Panc1 (cell line): ENCODE measurements at regions not wholly inside any gene's neighbourhood (a gene's known extent, or its start where the extent isn't known, plus 50 kb on each side); places are given as distances from the start of the nearest gene placed in this dataset.

Source experiments
- ATAC-seq: fragments of 200-7000 bp; cut with Tn5 transposase; 2 replicates; pipeline ENCODE4 v1.9.1; 2020; ENCODE audit warnings: mild to moderate bottlenecking, moderate library complexity
- BruUV-seq: library from RNA; stranded (reverse); fragments of 400-500 nt; replicated peaks from 2 replicates; lab custom pipeline; 2021; lab: Mats Ljungman, UMichigan
- CTCF ChIA-PET: fragments of 300-600 bp; sonication (Branson Sonifier 250); formaldehyde crosslinking; loops from one replicate; lab custom pipeline; 2022; ENCODE audit warnings: antibody characterized with exemption; lab: Charles Lee
- POLR2A ChIA-PET: fragments of 300-600 bp; sonication (Branson Sonifier 250); formaldehyde crosslinking; loops from one replicate; lab custom pipeline; 2022; ENCODE audit warnings: antibody characterized with exemption; lab: Charles Lee
- DNase-seq: peaks from one replicate; pipeline ENCODE4 v3.0.0-alpha.2; 2010; ENCODE audit warnings: low read depth, low spot score
- H3K27ac ChIP-seq: 2 replicates; pipeline ENCODE4 v1.5.1; 2011; ENCODE audit warnings: mild to moderate bottlenecking, low read length, inconsistent platforms
- H3K27me3 ChIP-seq: fragments of 200-500 bp; sonication (Bioruptor generic); 2 replicates; pipeline ENCODE4 v1.6.0; 2014; ENCODE audit warnings: low read length, inconsistent platforms; ENCODE audit not compliant: control insufficient read depth, insufficient read depth
- H3K36me3 ChIP-seq: fragments of 200-500 bp; sonication (Bioruptor generic); 2 replicates; pipeline ENCODE4 v1.5.1; 2014; ENCODE audit warnings: inconsistent platforms, mild to moderate bottlenecking, low read length, moderate library complexity; ENCODE audit not compliant: control insufficient read depth, insufficient read depth
- H3K4me1 ChIP-seq: 2 replicates; pipeline ENCODE4 v1.5.1; 2011; ENCODE audit warnings: inconsistent platforms, mild to moderate bottlenecking, low read length, moderate library complexity; ENCODE audit not compliant: control insufficient read depth, insufficient read depth
- H3K4me3 ChIP-seq, 2 experiments: 2 replicates each; pipeline ENCODE4 v1.5.1; 2011 to 2012; ENCODE audit warnings: low read depth in 2 of 2, low read length in 2 of 2, mild to moderate bottlenecking in 2 of 2, inconsistent platforms in 1 of 2, moderate library complexity in 1 of 2
- H3K9me3 ChIP-seq: fragments of 200-500 bp; sonication (Bioruptor generic); 2 replicates; pipeline ENCODE4 v1.5.1; 2014; ENCODE audit warnings: low read depth, mild to moderate bottlenecking, inconsistent platforms, low read length, moderate library complexity; ENCODE audit not compliant: control insufficient read depth, insufficient read depth
- CTCF ChIP-seq: fragments of 450-650 bp; IDR thresholded peaks from 2 replicates; pipeline ENCODE4 v1.5.1; 2017; ENCODE audit warnings: mild to moderate bottlenecking
- POLR2AphosphoS5 ChIP-seq: IDR thresholded peaks from 2 replicates; pipeline ENCODE4 v1.6.1; 2012; ENCODE audit warnings: mild to moderate bottlenecking, low read depth, low read length, moderate library complexity
- REST ChIP-seq, 2 experiments: IDR thresholded peaks; 2 replicates each; pipeline ENCODE4 v1.6.1; 2011 to 2012; ENCODE audit warnings: low read depth in 2 of 2, control low read depth in 1 of 2, low read length in 1 of 2, mild to moderate bottlenecking in 1 of 2, moderate library complexity in 1 of 2; ENCODE audit not compliant: insufficient read depth in 1 of 2
- SIN3A ChIP-seq: IDR thresholded peaks from 2 replicates; pipeline ENCODE4 v1.6.1; 2012; ENCODE audit warnings: low read depth, mild to moderate bottlenecking, low read length, moderate library complexity, borderline replicate concordance; ENCODE audit not compliant: insufficient read depth
- TCF7L2 ChIP-seq: IDR thresholded peaks from 2 replicates; pipeline ENCODE4 v1.6.1; 2011; ENCODE audit warnings: mild to moderate bottlenecking, low read depth, low read length, inconsistent platforms
- in situ Hi-C: cut with HindIII; loops from 2 replicates; pipeline ENCODE4 v1.10.0; 2016; ENCODE audit warnings: low sequenced_read_pairs, low pct_unique_long_range_greater_than_20kb
- intact Hi-C: fragments of 100-400 bp; cut with micrococcal nuclease; formaldehyde crosslinking; loops from one replicate; pipeline ENCODE4 v1.10.0; 2022; ENCODE audit not compliant: unreplicated experiment

- in situ Hi-C loops (no loop called here), intact Hi-C loops (no loop called here)
- ATAC-seq = no peak
- no peaks in the 10 kb centered on the region for H3K36me3 ChIP-seq
- H3K4me1 ChIP-seq = no peaks in the 10 kb centered on the region
- BruUV-seq = no TSS peak
- H3K9me3 ChIP-seq = no peaks in the 10 kb centered on the region
- no peaks in the 10 kb centered on the region for H3K27me3 ChIP-seq
- POLR2A ChIA-PET = no interaction called here
- DNase-seq = no peak
- no peak overlapping the region for H3K4me3 ChIP-seq
- CTCF ChIA-PET = no interaction called here
- no peak for TF ChIP-seq TCF7L2
- TF ChIP-seq CTCF = no peak
- H3K27ac ChIP-seq = no peak overlapping the region
Measured at GRCh38 chr1:113190930-113191329, 117.9 kb downstream of the LRIG2 start.

- Histone ChIP-seq H3K27ac (no peak overlapping the region), H3K9me3 (no peaks in the 10 kb centered on the region), H3K4me3 (no peak overlapping the region), H3K36me3 (no peaks in the 10 kb centered on the region), H3K27me3 (no peaks in the 10 kb centered on the region), H3K4me1 (no peaks in the 10 kb centered on the region)
- DNase-seq = no peak
- ATAC-seq = no peak
- intact Hi-C loops (no loop called here), in situ Hi-C loops (no loop called here)
- POLR2A ChIA-PET = no interaction called here
- CTCF ChIA-PET = no interaction called here
- BruUV-seq = no TSS peak
- no peak for TF ChIP-seq TCF7L2
- no peak for TF ChIP-seq POLR2AphosphoS5
- no peak for TF ChIP-seq SIN3A
- TF ChIP-seq CTCF = no peak
- TF ChIP-seq REST (IDR thresholded peaks at IDR 0.05; ENCODE audit: insufficient read depth in 1 of 2, low read depth in 2 of 2, low read length in 1 of 2) = no peak
Measured at GRCh38 chr1:113191579-113192076, 118.6 kb downstream of the LRIG2 start.
